ENCODE measurements at regions not wholly inside any gene's neighbourhood (a gene's known extent, or its start where the extent isn't known, plus 50 kb on each side); places are given as distances from the start of the nearest gene placed in this dataset.
"Not testable (repeated sequence)": the region's sequence is repeated elsewhere in the genome, so short reads cannot be mapped to it uniquely, and the experiment has no call there.

GRCh38 chr13:50503212-50503611, 340.3 kb downstream of the DLEU7 start:
- DNase-seq (ENCODE audit: low read depth in 4 of 4, low spot score in 3 of 4), result not testable (repeated sequence)

DNA sequence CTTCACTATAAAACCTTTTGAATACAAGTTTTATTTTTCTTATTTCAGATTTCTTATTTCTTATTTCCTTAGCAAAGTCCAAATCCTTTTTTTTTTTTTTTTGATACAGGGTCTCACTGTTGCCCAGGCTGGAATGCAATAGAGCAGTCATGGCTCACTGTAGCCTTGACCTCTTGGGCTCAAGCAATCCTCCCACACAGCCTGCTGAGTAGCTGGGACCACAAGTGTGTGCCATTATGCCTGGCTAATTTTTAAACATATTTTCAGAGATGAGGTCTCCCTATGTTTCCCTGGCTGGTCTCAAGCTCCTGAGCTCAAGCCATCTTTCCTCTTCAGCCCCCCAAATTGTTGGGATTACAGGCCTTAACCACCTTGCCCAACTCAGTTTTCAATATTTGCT, 334.3 kb downstream of the DLEU7 start:
- DNase-seq (ENCODE audit: low read depth in 4 of 4, low spot score in 3 of 4), result no peak

DNA sequence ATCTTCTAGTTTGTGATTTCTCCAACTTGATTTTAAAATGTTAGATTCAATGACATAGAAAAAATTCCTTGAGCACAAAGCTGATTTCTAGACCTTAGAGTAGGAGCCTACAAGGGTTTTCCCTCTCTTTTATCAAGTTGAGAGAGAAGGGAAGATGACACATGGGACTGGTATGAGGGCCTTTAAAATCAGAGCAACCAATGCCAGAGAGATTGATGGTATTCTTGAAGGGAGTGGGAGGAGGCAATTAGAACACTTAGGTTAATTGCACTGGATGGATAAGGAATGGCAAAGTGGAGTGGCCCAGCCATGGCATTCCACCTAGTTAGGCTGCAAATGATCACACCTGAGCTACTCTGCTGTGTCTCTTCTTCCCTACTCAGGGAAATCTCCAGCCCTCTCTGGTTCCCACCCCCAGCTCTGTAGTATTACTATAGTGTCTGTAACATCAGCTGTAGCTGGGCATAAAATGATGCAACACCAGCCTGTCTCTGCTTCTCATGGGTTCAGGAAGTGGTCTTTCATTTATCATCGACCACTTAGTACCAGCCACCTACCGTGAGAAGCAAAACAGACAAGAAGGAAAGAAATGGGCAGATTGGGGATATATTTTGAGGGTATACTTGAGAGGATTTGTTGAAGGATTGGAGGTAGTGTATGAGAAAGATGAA, 333.6 kb downstream of the DLEU7 start:
- no peak for DNase-seq (ENCODE audit: low read depth in 4 of 4, low spot score in 3 of 4)

- not testable (repeated sequence) for DNase-seq (ENCODE audit: low read depth in 4 of 4, low spot score in 3 of 4)
Observed at GRCh38 chr13:50510885-50511545, 332.5 kb downstream of the DLEU7 start.

DNA sequence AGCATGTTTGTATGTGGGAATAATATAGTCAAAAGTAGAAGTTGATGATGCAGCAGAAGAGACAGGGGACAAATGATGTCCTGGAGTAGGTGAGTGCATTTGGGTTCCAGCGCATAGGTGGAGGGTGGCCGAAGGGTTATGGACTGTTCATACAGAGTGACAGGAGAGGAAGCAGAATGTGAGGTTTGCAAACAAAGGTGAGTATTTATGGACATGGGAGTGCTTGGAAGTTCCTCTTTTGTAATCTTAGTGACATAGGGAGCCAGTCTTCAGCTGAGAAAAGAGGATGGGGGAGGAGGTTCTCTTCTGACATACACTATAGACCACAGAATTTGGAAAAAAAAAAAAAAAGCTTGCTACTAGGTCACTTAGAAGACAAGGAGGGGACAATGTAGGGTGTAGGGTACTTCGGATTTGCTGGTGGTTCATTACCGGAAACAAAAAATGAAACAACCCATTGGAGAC, 331.6 kb downstream of the DLEU7 start:
- DNase-seq (ENCODE audit: low read depth in 4 of 4, low spot score in 3 of 4), result no peak

GRCh38 chr13:50512474-50513299, 330.8 kb downstream of the DLEU7 start:
- DNase-seq (ENCODE audit: low read depth in 4 of 4, low spot score in 3 of 4), result no peak

DNA sequence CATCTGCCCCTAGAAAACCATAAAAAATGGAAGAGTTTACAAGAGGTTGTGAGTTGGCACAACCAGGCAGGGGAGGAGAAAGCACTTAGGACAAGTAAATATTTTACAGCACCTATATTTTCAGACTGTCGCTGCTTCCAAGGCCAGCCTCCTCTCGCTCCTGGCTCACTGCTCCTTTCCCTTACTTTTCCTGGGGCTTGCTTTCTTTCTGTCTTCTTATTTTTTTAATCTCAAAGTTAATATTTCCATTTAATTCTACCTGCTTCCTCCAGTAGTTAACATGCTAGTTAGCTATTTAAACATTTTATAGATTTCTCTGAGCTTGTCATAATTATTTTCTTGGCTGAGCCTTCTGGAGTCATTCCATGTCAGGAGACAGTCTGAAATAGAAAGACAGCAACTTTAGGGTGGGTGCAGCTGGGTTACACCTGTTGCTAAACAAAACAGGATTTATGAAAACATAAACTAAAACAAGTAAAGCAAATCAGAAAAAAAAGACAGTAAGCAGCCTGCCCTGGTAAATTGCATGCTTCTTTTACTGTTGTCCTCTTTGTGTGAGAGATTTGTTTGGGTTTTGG, 330.1 kb downstream of the DLEU7 start:
- no peak for DNase-seq (ENCODE audit: low read depth in 4 of 4, low spot score in 3 of 4)

- no peak for DNase-seq (ENCODE audit: low read depth in 4 of 4, low spot score in 3 of 4)
Observed at GRCh38 chr13:50514249-50514648, 329.2 kb downstream of the DLEU7 start.

DNA sequence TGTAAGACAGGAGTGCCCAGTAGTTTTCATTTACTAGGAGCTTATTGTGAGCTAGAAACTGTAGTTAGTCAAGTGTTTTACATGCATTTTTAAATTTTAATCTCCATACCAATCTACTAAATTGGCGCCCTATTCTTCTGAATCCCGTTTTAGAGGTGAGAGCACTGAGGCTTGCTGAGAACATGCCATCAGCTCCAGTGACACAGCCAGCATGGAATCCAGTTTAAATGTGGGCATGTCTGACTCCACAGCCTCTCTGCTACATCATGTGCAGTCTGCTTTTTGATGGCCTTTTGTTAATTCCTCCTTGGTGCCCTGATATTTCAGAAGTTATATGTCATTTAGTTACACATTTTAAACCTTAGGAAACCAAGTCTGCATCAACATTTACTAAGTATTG, 325.4 kb downstream of the DLEU7 start:
- DNase-seq (ENCODE audit: low read depth in 4 of 4, low spot score in 3 of 4), result no peak

DNA sequence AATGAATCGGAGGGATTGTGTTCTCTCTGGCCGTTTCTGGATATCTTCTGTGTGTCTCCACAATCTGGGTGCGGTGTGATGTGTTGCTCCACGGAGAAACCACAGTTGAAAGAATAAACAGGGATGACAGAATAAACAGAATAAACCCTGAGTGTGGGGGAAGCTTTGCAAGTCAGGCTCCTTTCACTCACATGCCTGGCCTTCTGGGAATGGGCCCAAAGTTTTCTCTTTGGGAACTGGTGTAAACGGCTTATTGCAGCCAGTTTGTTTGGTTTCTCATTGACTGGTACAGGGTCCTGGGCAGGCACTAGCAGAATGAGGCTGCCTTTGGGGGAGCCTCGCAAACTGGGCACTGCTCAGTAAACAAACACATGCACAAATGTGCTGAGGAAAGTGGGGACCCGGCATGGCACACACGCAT, 324.7 kb downstream of the DLEU7 start:
- DNase-seq (ENCODE audit: low read depth in 4 of 4, low spot score in 3 of 4), result no peak

GRCh38 chr13:50519866-50520265, 323.6 kb downstream of the DLEU7 start:
- no peak for DNase-seq (ENCODE audit: low read depth in 4 of 4, low spot score in 3 of 4)

DNA sequence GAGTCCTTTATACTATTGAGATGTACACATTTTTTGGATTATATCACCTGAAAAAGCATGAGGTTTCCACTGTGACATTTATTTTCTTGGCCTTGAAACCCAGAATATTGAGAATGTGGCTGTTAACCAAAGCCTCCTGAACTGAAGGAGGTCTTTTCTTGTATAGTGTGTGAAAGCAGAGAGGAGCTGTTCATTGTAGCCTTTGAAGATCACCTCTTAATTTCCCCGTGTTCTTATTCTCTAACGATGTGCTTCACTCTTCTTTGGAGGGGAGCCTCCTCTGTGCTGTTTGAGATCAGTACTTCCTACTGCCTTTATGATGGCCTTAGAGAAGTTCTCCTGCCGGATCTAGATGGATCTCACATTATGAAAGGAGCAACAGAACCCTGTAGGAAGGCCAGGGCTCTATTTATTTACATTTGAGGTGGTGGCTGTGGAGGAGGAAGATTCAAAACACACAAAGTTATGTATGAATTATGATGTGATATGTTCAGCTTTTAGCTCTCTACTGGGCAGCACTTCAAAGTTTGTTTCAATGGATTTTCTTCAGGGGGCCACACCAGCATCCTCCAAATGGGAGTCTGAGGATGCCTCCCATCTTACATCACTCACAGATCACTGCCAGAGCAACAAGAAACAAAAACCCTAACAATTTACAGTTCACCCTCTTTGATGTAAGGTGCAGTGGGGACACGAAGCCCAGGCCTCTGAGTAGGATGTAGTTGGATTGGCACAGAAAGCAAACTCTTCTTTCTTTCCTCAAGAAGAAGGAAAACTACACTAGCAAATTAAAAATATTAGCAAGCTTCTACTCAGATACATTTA, 322.3 kb downstream of the DLEU7 start:
- no peak for DNase-seq (ENCODE audit: low read depth in 4 of 4, low spot score in 3 of 4)

GRCh38 chr13:50521831-50522149, 321.7 kb downstream of the DLEU7 start:
- peak in 2 of 4 donors; percentile 66 to 67 for DNase-seq (ENCODE audit: low read depth in 4 of 4, low spot score in 3 of 4)

GRCh38 chr13:50522506-50522905, 321.0 kb downstream of the DLEU7 start:
- DNase-seq (ENCODE audit: low read depth in 4 of 4, low spot score in 3 of 4), result no peak

DNA sequence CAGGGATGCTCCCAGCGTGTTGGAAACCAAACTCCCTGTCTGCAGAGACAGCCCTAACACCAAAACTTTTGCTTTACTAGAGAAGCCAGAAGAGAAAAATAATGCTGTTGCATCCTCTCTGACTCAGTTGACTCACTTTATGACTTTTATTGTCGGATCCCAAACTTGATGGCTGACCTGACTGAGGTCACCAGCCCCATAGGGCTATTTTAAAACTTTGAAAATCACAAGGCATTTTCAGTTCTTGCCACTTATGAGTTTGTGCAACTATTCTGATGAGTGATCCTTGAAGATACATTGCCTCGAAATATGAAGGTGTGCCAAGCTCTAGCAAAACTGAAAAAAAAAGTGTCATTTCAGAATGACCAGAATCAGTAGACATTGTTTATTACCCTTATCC, 320.2 kb downstream of the DLEU7 start:
- no peak for DNase-seq (ENCODE audit: low read depth in 4 of 4, low spot score in 3 of 4)

GRCh38 chr13:50524560-50524959, 318.9 kb downstream of the DLEU7 start:
- DNase-seq (ENCODE audit: low read depth in 4 of 4, low spot score in 3 of 4), result no peak

- no peak for DNase-seq (ENCODE audit: low read depth in 4 of 4, low spot score in 3 of 4)
Observed at GRCh38 chr13:50526661-50527071, 316.8 kb downstream of the DLEU7 start.

DNA sequence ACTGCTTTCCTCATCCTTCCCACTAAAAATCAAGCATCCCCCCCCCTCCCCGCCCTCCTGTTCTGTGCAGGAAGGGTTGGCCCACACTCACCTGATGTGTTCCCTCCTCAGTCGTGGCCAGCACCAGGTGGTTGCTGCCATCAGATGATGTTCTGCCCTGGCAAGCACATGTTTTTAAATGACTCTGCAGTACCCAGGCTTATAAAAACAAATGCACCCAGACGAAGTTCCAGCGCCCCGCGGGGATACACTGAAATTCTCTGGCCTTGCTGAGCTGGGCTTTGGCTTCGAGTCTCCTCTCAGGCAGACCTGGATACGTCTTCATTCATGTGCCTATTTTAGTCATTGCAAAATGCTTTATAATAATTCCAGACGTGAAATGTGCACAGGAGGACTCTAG, 316.3 kb downstream of the DLEU7 start:
- no peak for DNase-seq (ENCODE audit: low read depth in 4 of 4, low spot score in 3 of 4)

- DNase-seq (ENCODE audit: low read depth in 4 of 4, low spot score in 3 of 4), result no peak
Observed at GRCh38 chr13:50527612-50528509, 315.6 kb downstream of the DLEU7 start.

Data from left renal pelvis (tissue), 4 donors.